ENCODE measurements at regions not wholly inside any gene's neighbourhood (a gene's known extent, or its start where the extent isn't known, plus 50 kb on each side); places are given as distances from the start of the nearest gene placed in this dataset.
A peak's percentile ranks its signal among the peaks of the same experiment; 100 is the strongest.

DNA sequence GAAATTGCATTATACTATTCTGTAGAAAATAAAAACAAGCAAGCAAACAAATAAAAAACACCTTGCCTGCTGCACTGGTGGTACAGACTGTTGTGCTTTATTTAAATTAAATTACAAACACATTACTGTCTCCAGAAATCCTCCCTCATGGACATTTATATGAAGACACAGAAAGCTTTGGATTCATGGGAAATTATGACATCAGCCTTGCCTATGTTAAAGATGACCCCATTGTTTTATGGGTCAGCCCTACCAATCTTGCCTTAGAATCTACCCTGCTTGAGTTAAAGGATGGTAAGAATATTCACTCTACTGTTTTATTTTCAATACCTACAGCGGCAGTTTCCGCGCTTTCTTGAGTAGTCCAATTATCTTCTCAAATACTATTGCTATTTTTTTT is 1379.9 kb downstream of the TECRL start (continued):
- TF ChIP-seq TEAD4 (IDR thresholded peaks at IDR 0.05; ENCODE audit: borderline replicate concordance, insufficient read depth), result no peak
- TF ChIP-seq YY1 (IDR thresholded peaks at IDR 0.05; ENCODE audit: low read depth), result no peak
- no peak for TF ChIP-seq TAF1 (IDR thresholded peaks at IDR 0.05; ENCODE audit: borderline replicate concordance, low read depth, low read length)
- TF ChIP-seq SMC3 (IDR thresholded peaks at IDR 0.05; ENCODE audit: low read depth, low read length), result no peak

DNA sequence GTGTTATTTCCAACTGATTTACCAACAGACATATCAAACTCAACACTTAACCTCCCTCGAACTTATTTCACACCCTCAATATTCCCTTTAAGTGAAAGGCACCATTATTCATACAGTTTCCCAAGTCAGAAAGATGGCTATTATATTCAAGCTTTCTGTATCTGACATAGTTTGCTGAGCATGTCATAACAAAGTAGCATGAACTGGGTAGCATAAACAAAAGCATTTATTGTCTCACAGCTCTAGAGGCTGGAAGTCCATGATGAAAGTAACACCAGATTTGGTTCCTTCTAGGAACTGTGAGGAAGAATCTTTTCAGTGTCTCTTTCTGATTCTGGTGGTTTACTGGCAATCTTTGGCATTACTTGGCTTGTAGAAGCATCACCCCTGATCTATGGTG is 1388.6 kb downstream of the TECRL start:
- DNase-seq, result no peak
- H3F3A ChIP-seq (replicated peaks; ENCODE audit: insufficient read depth), result no peaks in the 10 kb centered on the region
- 33% methylated on average over 1 of the region's 1 CpG for WGBS (ENCODE audit: low lambda C conversion rate)
- H3K9me3 ChIP-seq, result no peaks in the 10 kb centered on the region
- H3K27me3 ChIP-seq (ENCODE audit: insufficient read depth), result no peaks in the 10 kb centered on the region
- no peak overlapping the region for H3K27ac ChIP-seq (ENCODE audit: low read depth in 2 of 2, low read length in 1 of 2)
- ChIA-PET CTCF (no interaction called here), POLR2A (no interaction called here)
- no peak overlapping the region for H2AFZ ChIP-seq (ENCODE audit: low read depth)
- no peaks in the 10 kb centered on the region for H3K79me2 ChIP-seq (ENCODE audit: insufficient read depth)
- no peaks in the 10 kb centered on the region for H4K20me1 ChIP-seq (ENCODE audit: insufficient read depth)
- no peak overlapping the region for H3K4me3 ChIP-seq (ENCODE audit: low read depth in 2 of 2, low read length in 1 of 2)
- no peak overlapping the region for H3K4me2 ChIP-seq
- H3K36me3 ChIP-seq (replicated peaks in 1 of 2; ENCODE audit: control insufficient read depth in 1 of 2, insufficient read depth in 2 of 2, low read length in 1 of 2), result no peaks in the 10 kb centered on the region
- no peak overlapping the region for H3K9ac ChIP-seq
- H3K9me2 ChIP-seq, result no peaks in the 10 kb centered on the region
- TF ChIP-seq EZH2phosphoT487 (IDR thresholded peaks at IDR 0.05; ENCODE audit: borderline replicate concordance, low read depth), result no peak
- TF ChIP-seq RFX5 (IDR thresholded peaks at IDR 0.05; ENCODE audit: low read length), result no peak
- TF ChIP-seq TCF12 (IDR thresholded peaks at IDR 0.05), result no peak
- no peak for TF ChIP-seq TEAD4 (IDR thresholded peaks at IDR 0.05; ENCODE audit: borderline replicate concordance, insufficient read depth)
- TF ChIP-seq CHD2 (IDR thresholded peaks at IDR 0.05; ENCODE audit: low read length, partially characterized antibody), result no peak
- no peaks in the 10 kb centered on the region; a peak in 1 of 4 replicates for H3K4me1 ChIP-seq (ENCODE audit: control insufficient read depth in 1 of 2, insufficient read depth in 2 of 2, low read depth in 1 of 2, low read length in 1 of 2)

DNA sequence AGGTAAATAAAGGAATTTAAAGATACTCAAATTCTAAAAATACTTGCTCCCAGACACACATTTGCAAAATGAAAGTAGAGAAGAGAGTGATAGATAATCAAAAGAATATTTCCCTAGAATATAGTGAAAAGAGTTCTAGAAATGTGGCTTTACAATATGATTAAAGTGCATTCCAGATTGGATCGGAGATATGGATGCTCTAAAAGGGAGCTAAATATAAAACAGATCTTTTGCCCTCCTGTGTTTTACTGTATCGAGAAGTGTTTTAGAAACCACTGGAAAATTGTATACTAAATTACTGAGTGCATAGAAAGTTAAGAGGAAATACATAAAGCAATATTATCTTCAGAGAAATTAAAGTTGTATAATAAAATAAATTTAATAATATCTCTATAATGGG is 1392.0 kb downstream of the TECRL start:
- Histone ChIP-seq H2AFZ (ENCODE audit: low read depth) (no peak overlapping the region), H3K36me3 (replicated peaks in 1 of 2; ENCODE audit: control insufficient read depth in 1 of 2, insufficient read depth in 2 of 2, low read length in 1 of 2) (no peaks in the 10 kb centered on the region), H3K4me2 (no peak overlapping the region), H3K27me3 (ENCODE audit: insufficient read depth) (no peaks in the 10 kb centered on the region), H3K27ac (ENCODE audit: low read depth in 2 of 2, low read length in 1 of 2) (peak overlapping the region in 1 of 2 experiments; percentile 85; a peak in 2 of 4 replicates), H3K9me2 (no peaks in the 10 kb centered on the region), H3F3A (replicated peaks; ENCODE audit: insufficient read depth) (no peaks in the 10 kb centered on the region), H3K79me2 (ENCODE audit: insufficient read depth) (no peaks in the 10 kb centered on the region), H3K9me3 (no peaks in the 10 kb centered on the region), H4K20me1 (ENCODE audit: insufficient read depth) (no peaks in the 10 kb centered on the region), H3K9ac (no peak overlapping the region), H3K4me1 (ENCODE audit: control insufficient read depth in 1 of 2, insufficient read depth in 2 of 2, low read depth in 1 of 2, low read length in 1 of 2) (no peaks in the 10 kb centered on the region; a peak in 1 of 4 replicates), H3K4me3 (ENCODE audit: low read depth in 2 of 2, low read length in 1 of 2) (no peak overlapping the region)
- CTCF ChIA-PET, result no interaction called here
- peak; percentile 23 for DNase-seq
- 3% methylated on average over 2 of the region's 2 CpGs for WGBS (ENCODE audit: low lambda C conversion rate)
- TF ChIP-seq ELF1 (IDR thresholded peaks at IDR 0.05) (no peak), RAD21 (IDR thresholded peaks at IDR 0.05; ENCODE audit: low read length) (peak; percentile 14; the same call in 1 of the 2 replicates), FOXJ3 (CRISPR knock-in tag; IDR thresholded peaks at IDR 0.05) (no peak), CHD2 (IDR thresholded peaks at IDR 0.05; ENCODE audit: low read length, partially characterized antibody) (peak; percentile 19), RCOR1 (IDR thresholded peaks at IDR 0.05; ENCODE audit: low read length) (peak; percentile 47; the same call in 1 of the 2 replicates), GATA2 (CRISPR knock-in tag; IDR thresholded peaks at IDR 0.05) (peak; percentile 75)
- POLR2A ChIA-PET, result no interaction called here
